Panc1 (cell line): ENCODE measurements at regions not wholly inside any gene's neighbourhood (a gene's known extent, or its start where the extent isn't known, plus 50 kb on each side); places are given as distances from the start of the nearest gene placed in this dataset.

Experiments
- ATAC-seq: fragments of 200-7000 bp; cut with Tn5 transposase; 2 replicates; pipeline ENCODE4 v1.9.1; 2020; ENCODE audit warnings: mild to moderate bottlenecking, moderate library complexity
- BruUV-seq: library from RNA; stranded (reverse); fragments of 400-500 nt; replicated peaks from 2 replicates; lab custom pipeline; 2021; lab: Mats Ljungman, UMichigan
- CTCF ChIA-PET: fragments of 300-600 bp; sonication (Branson Sonifier 250); formaldehyde crosslinking; loops from one replicate; lab custom pipeline; 2022; ENCODE audit warnings: antibody characterized with exemption; lab: Charles Lee
- POLR2A ChIA-PET: fragments of 300-600 bp; sonication (Branson Sonifier 250); formaldehyde crosslinking; loops from one replicate; lab custom pipeline; 2022; ENCODE audit warnings: antibody characterized with exemption; lab: Charles Lee
- DNase-seq: peaks from one replicate; pipeline ENCODE4 v3.0.0-alpha.2; 2010; ENCODE audit warnings: low read depth, low spot score
- H3K27ac ChIP-seq: 2 replicates; pipeline ENCODE4 v1.5.1; 2011; ENCODE audit warnings: mild to moderate bottlenecking, low read length, inconsistent platforms
- H3K27me3 ChIP-seq: fragments of 200-500 bp; sonication (Bioruptor generic); 2 replicates; pipeline ENCODE4 v1.6.0; 2014; ENCODE audit warnings: low read length, inconsistent platforms; ENCODE audit not compliant: control insufficient read depth, insufficient read depth
- H3K36me3 ChIP-seq: fragments of 200-500 bp; sonication (Bioruptor generic); 2 replicates; pipeline ENCODE4 v1.5.1; 2014; ENCODE audit warnings: inconsistent platforms, mild to moderate bottlenecking, low read length, moderate library complexity; ENCODE audit not compliant: control insufficient read depth, insufficient read depth
- H3K4me1 ChIP-seq: 2 replicates; pipeline ENCODE4 v1.5.1; 2011; ENCODE audit warnings: inconsistent platforms, mild to moderate bottlenecking, low read length, moderate library complexity; ENCODE audit not compliant: control insufficient read depth, insufficient read depth
- H3K4me3 ChIP-seq, 2 experiments: 2 replicates each; pipeline ENCODE4 v1.5.1; 2011 to 2012; ENCODE audit warnings: low read depth in 2 of 2, low read length in 2 of 2, mild to moderate bottlenecking in 2 of 2, inconsistent platforms in 1 of 2, moderate library complexity in 1 of 2
- H3K9me3 ChIP-seq: fragments of 200-500 bp; sonication (Bioruptor generic); 2 replicates; pipeline ENCODE4 v1.5.1; 2014; ENCODE audit warnings: low read depth, mild to moderate bottlenecking, inconsistent platforms, low read length, moderate library complexity; ENCODE audit not compliant: control insufficient read depth, insufficient read depth
- POLR2AphosphoS5 ChIP-seq: IDR thresholded peaks from 2 replicates; pipeline ENCODE4 v1.6.1; 2012; ENCODE audit warnings: mild to moderate bottlenecking, low read depth, low read length, moderate library complexity
- SIN3A ChIP-seq: IDR thresholded peaks from 2 replicates; pipeline ENCODE4 v1.6.1; 2012; ENCODE audit warnings: low read depth, mild to moderate bottlenecking, low read length, moderate library complexity, borderline replicate concordance; ENCODE audit not compliant: insufficient read depth
- TCF7L2 ChIP-seq: IDR thresholded peaks from 2 replicates; pipeline ENCODE4 v1.6.1; 2011; ENCODE audit warnings: mild to moderate bottlenecking, low read depth, low read length, inconsistent platforms
- in situ Hi-C: cut with HindIII; loops from 2 replicates; pipeline ENCODE4 v1.10.0; 2016; ENCODE audit warnings: low sequenced_read_pairs, low pct_unique_long_range_greater_than_20kb
- intact Hi-C: fragments of 100-400 bp; cut with micrococcal nuclease; formaldehyde crosslinking; loops from one replicate; pipeline ENCODE4 v1.10.0; 2022; ENCODE audit not compliant: unreplicated experiment
- TF ChIP-seq, protein P1 (sequence below): fragments of 450-650 bp; IDR thresholded peaks from 2 replicates; pipeline ENCODE4 v1.5.1; 2017; ENCODE audit warnings: mild to moderate bottlenecking
- TF ChIP-seq, protein P2 (sequence below), 2 experiments: IDR thresholded peaks; 2 replicates each; pipeline ENCODE4 v1.6.1; 2011 to 2012; ENCODE audit warnings: low read depth in 2 of 2, control low read depth in 1 of 2, low read length in 1 of 2, mild to moderate bottlenecking in 1 of 2, moderate library complexity in 1 of 2; ENCODE audit not compliant: insufficient read depth in 1 of 2

DNA sequence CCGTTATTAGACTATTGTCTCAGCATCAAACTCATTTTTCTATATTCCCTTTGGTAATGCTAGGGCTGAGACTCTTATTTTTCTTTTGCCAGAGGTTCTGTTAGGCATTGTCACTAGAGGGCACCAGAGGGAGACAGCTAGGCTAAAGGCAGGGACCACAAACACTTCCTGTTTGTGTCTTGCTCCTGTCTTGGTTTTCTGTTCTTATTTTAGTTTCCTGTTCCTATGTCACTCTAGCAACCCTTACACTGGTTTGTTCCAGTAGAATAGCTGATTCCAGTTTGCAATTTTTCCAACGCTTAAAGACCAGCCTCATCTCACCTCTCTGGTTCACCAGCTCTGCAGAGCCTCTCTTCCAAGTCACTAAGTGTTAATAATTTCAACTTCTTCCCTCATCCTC lies 772.0 kb downstream of the DIAPH3 start:
- POLR2A ChIA-PET = no interaction called here
- Histone ChIP-seq H3K9me3 (no peaks in the 10 kb centered on the region), H3K27ac (no peak overlapping the region), H3K4me3 (no peak overlapping the region), H3K36me3 (no peaks in the 10 kb centered on the region), H3K27me3 (no peaks in the 10 kb centered on the region), H3K4me1 (no peaks in the 10 kb centered on the region)
- TF ChIP-seq, protein P1, sequence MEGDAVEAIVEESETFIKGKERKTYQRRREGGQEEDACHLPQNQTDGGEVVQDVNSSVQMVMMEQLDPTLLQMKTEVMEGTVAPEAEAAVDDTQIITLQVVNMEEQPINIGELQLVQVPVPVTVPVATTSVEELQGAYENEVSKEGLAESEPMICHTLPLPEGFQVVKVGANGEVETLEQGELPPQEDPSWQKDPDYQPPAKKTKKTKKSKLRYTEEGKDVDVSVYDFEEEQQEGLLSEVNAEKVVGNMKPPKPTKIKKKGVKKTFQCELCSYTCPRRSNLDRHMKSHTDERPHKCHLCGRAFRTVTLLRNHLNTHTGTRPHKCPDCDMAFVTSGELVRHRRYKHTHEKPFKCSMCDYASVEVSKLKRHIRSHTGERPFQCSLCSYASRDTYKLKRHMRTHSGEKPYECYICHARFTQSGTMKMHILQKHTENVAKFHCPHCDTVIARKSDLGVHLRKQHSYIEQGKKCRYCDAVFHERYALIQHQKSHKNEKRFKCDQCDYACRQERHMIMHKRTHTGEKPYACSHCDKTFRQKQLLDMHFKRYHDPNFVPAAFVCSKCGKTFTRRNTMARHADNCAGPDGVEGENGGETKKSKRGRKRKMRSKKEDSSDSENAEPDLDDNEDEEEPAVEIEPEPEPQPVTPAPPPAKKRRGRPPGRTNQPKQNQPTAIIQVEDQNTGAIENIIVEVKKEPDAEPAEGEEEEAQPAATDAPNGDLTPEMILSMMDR = peak; percentile 64
- TF ChIP-seq TCF7L2 = no peak
- intact Hi-C loops = loop anchor here (10.0 kb wide), 1 partner anchor 283 kb away; no protein-coding TSS in a partner anchor
- DNase-seq (peak; percentile 36), ATAC-seq (no peak)
- CTCF ChIA-PET = interaction anchor here (1.2 kb wide), 1 partner anchor 286 kb away, joined by 3 read pairs; no protein-coding TSS in a partner anchor
- BruUV-seq = no TSS peak
- in situ Hi-C loops = no loop called here

DNA sequence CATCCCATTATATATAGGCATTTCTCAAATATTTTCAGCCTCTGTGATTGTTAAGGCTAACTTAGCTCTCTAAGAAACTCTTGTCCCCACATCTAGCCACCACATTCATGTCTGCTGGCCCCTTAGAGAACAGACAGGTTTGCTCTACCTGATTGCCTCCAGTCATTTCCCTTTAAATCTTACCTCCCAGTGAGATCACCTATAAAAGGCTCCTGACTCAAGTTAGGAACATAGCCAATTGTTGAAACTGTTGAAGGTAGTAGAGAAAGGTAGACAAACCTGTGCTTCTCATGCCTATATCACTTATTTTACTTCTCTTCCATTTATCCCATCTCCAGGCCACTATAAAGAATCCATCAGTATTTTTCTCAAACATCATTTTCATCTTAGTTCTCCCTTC lies 771.4 kb downstream of the DIAPH3 start:
- Histone ChIP-seq H3K27ac (no peak overlapping the region), H3K36me3 (no peaks in the 10 kb centered on the region), H3K4me3 (no peak overlapping the region), H3K4me1 (no peaks in the 10 kb centered on the region), H3K27me3 (no peaks in the 10 kb centered on the region), H3K9me3 (no peaks in the 10 kb centered on the region)
- DNase-seq (no peak), ATAC-seq (no peak)
- TF ChIP-seq POLR2AphosphoS5 = no peak
- TF ChIP-seq, protein P2, sequence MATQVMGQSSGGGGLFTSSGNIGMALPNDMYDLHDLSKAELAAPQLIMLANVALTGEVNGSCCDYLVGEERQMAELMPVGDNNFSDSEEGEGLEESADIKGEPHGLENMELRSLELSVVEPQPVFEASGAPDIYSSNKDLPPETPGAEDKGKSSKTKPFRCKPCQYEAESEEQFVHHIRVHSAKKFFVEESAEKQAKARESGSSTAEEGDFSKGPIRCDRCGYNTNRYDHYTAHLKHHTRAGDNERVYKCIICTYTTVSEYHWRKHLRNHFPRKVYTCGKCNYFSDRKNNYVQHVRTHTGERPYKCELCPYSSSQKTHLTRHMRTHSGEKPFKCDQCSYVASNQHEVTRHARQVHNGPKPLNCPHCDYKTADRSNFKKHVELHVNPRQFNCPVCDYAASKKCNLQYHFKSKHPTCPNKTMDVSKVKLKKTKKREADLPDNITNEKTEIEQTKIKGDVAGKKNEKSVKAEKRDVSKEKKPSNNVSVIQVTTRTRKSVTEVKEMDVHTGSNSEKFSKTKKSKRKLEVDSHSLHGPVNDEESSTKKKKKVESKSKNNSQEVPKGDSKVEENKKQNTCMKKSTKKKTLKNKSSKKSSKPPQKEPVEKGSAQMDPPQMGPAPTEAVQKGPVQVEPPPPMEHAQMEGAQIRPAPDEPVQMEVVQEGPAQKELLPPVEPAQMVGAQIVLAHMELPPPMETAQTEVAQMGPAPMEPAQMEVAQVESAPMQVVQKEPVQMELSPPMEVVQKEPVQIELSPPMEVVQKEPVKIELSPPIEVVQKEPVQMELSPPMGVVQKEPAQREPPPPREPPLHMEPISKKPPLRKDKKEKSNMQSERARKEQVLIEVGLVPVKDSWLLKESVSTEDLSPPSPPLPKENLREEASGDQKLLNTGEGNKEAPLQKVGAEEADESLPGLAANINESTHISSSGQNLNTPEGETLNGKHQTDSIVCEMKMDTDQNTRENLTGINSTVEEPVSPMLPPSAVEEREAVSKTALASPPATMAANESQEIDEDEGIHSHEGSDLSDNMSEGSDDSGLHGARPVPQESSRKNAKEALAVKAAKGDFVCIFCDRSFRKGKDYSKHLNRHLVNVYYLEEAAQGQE (IDR thresholded peaks at IDR 0.05; ENCODE audit: insufficient read depth in 1 of 2, low read depth in 2 of 2, low read length in 1 of 2) = no peak
- TF ChIP-seq, protein P1 = no peak
- no peak for TF ChIP-seq TCF7L2
- TF ChIP-seq SIN3A = no peak
- CTCF ChIA-PET = interaction anchor here (1.2 kb wide), 1 partner anchor 286 kb away, joined by 3 read pairs; no protein-coding TSS in a partner anchor
- POLR2A ChIA-PET = no interaction called here
- intact Hi-C loops (loop anchor here (10.0 kb wide), 1 partner anchor 282 kb away; no protein-coding TSS in a partner anchor), in situ Hi-C loops (no loop called here)
- BruUV-seq = no TSS peak
